HepG2 (cell line): ENCODE measurements at regions not wholly inside any gene's neighbourhood (a gene's known extent, or its start where the extent isn't known, plus 50 kb on each side); places are given as distances from the start of the nearest gene placed in this dataset.

ENCODE experiments used
- ATRX ChIP-seq: sonication (generic); formaldehyde crosslinking; IDR thresholded peaks from 2 replicates; pipeline ENCODE4 v1.4.0; 2020; ENCODE audit warnings: missing genetic modification reagents, borderline replicate concordance
- ESRRA ChIP-seq: sonication (generic); formaldehyde crosslinking; IDR thresholded peaks from 2 replicates; pipeline ENCODE4 v1.5.1; 2020; ENCODE audit warnings: mild to moderate bottlenecking, low read depth, missing genetic modification reagents
- HDAC6 ChIP-seq: fragments of 200-600 bp; sonication (generic); IDR thresholded peaks from 2 replicates; pipeline ENCODE4 v1.7.0; 2017; ENCODE audit warnings: mild to moderate bottlenecking, antibody characterized with exemption, low read length, low read depth
- HNF4A ChIP-seq: sonication (generic); formaldehyde crosslinking; IDR thresholded peaks from 2 replicates; pipeline ENCODE4 v1.4.0; 2020; ENCODE audit warnings: missing genetic modification reagents
- TBX3 ChIP-seq: fragments of 450-650 bp; IDR thresholded peaks from 2 replicates; pipeline ENCODE4 v1.6.1; 2017; ENCODE audit warnings: antibody characterized with exemption, mild to moderate bottlenecking, inconsistent platforms, borderline replicate concordance
- ZMYM2 ChIP-seq: sonication (generic); formaldehyde crosslinking; IDR thresholded peaks from 2 replicates; pipeline ENCODE4 v1.8.0; 2022; ENCODE audit warnings: mild to moderate bottlenecking, missing genetic modification reagents
- ZNF260 ChIP-seq: sonication (generic); formaldehyde crosslinking; IDR thresholded peaks from 2 replicates; pipeline ENCODE4 v1.4.0; 2020; ENCODE audit warnings: missing genetic modification reagents, low read depth, mild to moderate bottlenecking, borderline replicate concordance
- ZNF296 ChIP-seq: sonication (generic); formaldehyde crosslinking; conservative IDR thresholded peaks from 2 replicates; pipeline ENCODE4 v1.5.0; 2020; ENCODE audit warnings: mild to moderate bottlenecking, missing genetic modification reagents
- ZNF3 ChIP-seq: IDR thresholded peaks from 2 replicates; pipeline ENCODE4 v1.7.0; 2017; ENCODE audit warnings: inconsistent platforms
- ZNF629 ChIP-seq: sonication (generic); formaldehyde crosslinking; conservative IDR thresholded peaks from 2 replicates; pipeline ENCODE4 v1.5.0; 2020; ENCODE audit warnings: missing genetic modification reagents
- TF ChIP-seq, protein P1 (sequence below): sonication (generic); formaldehyde crosslinking; IDR thresholded peaks from 2 replicates; pipeline ENCODE4 v1.4.0; 2020; ENCODE audit warnings: missing genetic modification reagents, mild to moderate bottlenecking, borderline replicate concordance
- TF ChIP-seq, protein P2 (sequence below): IDR thresholded peaks from 2 replicates; pipeline ENCODE4 v1.6.1; 2016; ENCODE audit warnings: mild to moderate bottlenecking
- TF ChIP-seq, protein P3 (sequence below): sonication (generic); formaldehyde crosslinking; IDR thresholded peaks from 2 replicates; pipeline ENCODE4 v1.8.1; 2022; ENCODE audit warnings: low read depth, mild to moderate bottlenecking, missing genetic modification reagents
- TF ChIP-seq, protein P4 (sequence below): sonication (generic); formaldehyde crosslinking; IDR thresholded peaks from 2 replicates; pipeline ENCODE4 v1.8.0; 2022; ENCODE audit warnings: missing genetic modification reagents, mild to moderate bottlenecking, inconsistent platforms, borderline replicate concordance
- TF ChIP-seq, protein P5 (sequence below): sonication (generic); formaldehyde crosslinking; IDR thresholded peaks from 2 replicates; pipeline ENCODE4 v1.4.0; 2020; ENCODE audit warnings: mild to moderate bottlenecking, missing genetic modification reagents

DNA sequence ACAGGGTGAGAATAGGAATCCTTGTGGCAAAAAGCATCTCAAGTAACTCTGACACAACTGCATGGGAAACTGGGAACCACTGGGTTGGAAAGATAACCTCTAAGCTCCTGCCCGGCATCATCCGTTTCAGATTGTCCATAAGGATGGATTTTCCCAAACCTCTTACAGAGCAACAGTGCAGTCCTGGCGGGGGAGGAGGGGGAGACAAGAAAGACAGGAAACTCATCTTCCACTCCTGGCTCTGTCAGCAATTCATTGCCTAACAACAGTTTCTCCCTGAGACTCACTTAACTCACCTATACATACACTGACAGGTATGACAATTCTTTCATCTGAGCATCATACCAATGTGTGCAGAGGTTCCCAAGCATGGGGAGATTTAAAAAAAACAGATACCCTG lies 279.0 kb downstream of the RPLP1 start (continued):
- TF ChIP-seq, protein P1, sequence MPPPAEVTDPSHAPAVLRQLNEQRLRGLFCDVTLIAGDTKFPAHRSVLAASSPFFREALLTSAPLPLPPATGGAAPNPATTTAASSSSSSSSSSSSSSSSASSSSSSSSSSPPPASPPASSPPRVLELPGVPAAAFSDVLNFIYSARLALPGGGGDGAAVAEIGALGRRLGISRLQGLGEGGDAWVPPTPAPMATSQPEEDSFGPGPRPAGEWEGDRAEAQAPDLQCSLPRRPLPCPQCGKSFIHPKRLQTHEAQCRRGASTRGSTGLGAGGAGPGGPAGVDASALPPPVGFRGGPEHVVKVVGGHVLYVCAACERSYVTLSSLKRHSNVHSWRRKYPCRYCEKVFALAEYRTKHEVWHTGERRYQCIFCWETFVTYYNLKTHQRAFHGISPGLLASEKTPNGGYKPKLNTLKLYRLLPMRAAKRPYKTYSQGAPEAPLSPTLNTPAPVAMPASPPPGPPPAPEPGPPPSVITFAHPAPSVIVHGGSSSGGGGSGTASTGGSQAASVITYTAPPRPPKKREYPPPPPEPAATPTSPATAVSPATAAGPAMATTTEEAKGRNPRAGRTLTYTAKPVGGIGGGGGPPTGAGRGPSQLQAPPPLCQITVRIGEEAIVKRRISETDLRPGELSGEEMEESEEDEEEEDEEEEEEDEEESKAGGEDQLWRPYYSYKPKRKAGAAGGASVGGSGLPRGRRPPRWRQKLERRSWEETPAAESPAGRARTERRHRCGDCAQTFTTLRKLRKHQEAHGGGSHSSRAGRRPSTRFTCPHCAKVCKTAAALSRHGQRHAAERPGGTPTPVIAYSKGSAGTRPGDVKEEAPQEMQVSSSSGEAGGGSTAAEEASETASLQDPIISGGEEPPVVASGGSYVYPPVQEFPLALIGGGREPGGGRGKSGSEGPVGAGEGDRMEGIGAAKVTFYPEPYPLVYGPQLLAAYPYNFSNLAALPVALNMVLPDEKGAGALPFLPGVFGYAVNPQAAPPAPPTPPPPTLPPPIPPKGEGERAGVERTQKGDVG, result no peak
- TF ChIP-seq ZNF629 (no peak), TBX3 (no peak), HNF4A (CRISPR knock-in tag) (no peak), ZNF260 (CRISPR knock-in tag) (no peak), ZNF3 (no peak), ZMYM2 (no peak), ATRX (no peak), HDAC6 (no peak), ESRRA (CRISPR knock-in tag) (no peak), ZNF296 (CRISPR knock-in tag) (no peak)
- TF ChIP-seq, protein P2, sequence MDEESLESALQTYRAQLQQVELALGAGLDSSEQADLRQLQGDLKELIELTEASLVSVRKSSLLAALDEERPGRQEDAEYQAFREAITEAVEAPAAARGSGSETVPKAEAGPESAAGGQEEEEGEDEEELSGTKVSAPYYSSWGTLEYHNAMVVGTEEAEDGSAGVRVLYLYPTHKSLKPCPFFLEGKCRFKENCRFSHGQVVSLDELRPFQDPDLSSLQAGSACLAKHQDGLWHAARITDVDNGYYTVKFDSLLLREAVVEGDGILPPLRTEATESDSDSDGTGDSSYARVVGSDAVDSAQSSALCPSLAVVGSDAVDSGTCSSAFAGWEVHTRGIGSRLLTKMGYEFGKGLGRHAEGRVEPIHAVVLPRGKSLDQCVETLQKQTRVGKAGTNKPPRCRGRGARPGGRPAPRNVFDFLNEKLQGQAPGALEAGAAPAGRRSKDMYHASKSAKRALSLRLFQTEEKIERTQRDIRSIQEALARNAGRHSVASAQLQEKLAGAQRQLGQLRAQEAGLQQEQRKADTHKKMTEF, result no peak
- TF ChIP-seq, protein P3, sequence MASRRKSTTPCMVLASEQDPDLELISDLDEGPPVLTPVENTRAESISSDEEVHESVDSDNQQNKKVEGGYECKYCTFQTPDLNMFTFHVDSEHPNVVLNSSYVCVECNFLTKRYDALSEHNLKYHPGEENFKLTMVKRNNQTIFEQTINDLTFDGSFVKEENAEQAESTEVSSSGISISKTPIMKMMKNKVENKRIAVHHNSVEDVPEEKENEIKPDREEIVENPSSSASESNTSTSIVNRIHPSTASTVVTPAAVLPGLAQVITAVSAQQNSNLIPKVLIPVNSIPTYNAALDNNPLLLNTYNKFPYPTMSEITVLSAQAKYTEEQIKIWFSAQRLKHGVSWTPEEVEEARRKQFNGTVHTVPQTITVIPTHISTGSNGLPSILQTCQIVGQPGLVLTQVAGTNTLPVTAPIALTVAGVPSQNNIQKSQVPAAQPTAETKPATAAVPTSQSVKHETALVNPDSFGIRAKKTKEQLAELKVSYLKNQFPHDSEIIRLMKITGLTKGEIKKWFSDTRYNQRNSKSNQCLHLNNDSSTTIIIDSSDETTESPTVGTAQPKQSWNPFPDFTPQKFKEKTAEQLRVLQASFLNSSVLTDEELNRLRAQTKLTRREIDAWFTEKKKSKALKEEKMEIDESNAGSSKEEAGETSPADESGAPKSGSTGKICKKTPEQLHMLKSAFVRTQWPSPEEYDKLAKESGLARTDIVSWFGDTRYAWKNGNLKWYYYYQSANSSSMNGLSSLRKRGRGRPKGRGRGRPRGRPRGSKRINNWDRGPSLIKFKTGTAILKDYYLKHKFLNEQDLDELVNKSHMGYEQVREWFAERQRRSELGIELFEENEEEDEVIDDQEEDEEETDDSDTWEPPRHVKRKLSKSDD, result no peak
- TF ChIP-seq, protein P4, sequence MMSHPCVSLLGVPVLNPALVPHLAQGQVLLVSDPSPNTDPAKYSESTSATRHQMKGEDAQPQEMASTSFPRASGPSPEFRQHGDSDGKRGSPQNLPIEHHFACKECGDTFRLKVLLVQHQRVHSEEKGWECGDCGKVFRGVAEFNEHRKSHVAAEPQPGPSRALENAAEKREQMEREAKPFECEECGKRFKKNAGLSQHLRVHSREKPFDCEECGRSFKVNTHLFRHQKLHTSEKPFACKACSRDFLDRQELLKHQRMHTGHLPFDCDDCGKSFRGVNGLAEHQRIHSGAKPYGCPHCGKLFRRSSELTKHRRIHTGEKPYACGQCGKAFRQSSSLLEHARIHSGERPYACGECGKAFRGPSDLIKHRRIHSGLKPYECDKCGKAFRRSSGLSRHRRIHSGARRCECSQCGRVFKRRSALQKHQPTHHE (CRISPR knock-in tag), result no peak
- TF ChIP-seq, protein P5, sequence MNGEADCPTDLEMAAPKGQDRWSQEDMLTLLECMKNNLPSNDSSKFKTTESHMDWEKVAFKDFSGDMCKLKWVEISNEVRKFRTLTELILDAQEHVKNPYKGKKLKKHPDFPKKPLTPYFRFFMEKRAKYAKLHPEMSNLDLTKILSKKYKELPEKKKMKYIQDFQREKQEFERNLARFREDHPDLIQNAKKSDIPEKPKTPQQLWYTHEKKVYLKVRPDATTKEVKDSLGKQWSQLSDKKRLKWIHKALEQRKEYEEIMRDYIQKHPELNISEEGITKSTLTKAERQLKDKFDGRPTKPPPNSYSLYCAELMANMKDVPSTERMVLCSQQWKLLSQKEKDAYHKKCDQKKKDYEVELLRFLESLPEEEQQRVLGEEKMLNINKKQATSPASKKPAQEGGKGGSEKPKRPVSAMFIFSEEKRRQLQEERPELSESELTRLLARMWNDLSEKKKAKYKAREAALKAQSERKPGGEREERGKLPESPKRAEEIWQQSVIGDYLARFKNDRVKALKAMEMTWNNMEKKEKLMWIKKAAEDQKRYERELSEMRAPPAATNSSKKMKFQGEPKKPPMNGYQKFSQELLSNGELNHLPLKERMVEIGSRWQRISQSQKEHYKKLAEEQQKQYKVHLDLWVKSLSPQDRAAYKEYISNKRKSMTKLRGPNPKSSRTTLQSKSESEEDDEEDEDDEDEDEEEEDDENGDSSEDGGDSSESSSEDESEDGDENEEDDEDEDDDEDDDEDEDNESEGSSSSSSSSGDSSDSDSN (CRISPR knock-in tag), result no peak
